HCT116 (cell line): ENCODE measurements at regions not wholly inside any gene's neighbourhood (a gene's known extent, or its start where the extent isn't known, plus 50 kb on each side); places are given as distances from the start of the nearest gene placed in this dataset.

ENCODE experiments used
- ATAC-seq: fragments of 200-7000 bp; cut with Tn5 transposase; 2 replicates; pipeline ENCODE4 v1.9.1; 2020; ENCODE audit warnings: mild to moderate bottlenecking, moderate library complexity
- BruUV-seq: library from RNA; stranded (reverse); fragments of 400-500 nt; replicated peaks from 2 replicates; lab custom pipeline; 2021; lab: Mats Ljungman, UMichigan
- CTCF ChIA-PET: fragments of 300-600 bp; sonication (Branson Sonifier 250); formaldehyde crosslinking; loops from one replicate; lab custom pipeline; 2021; ENCODE audit warnings: antibody characterized with exemption; lab: Charles Lee
- POLR2A ChIA-PET: fragments of 300-600, 350-600 bp; sonication (Branson Sonifier 250); formaldehyde crosslinking; loops from one replicate; lab custom pipeline; 2021; ENCODE audit warnings: antibody characterized with exemption; lab: Charles Lee
- RAD21 ChIA-PET, 2 experiments: fragments of 300-600 bp; sonication (Branson Sonifier 250); formaldehyde crosslinking; loops; one replicate each; lab custom pipeline; 2023; ENCODE audit warnings: low total read pairs in 2 of 2; ENCODE audit not compliant: uncharacterized antibody in 2 of 2, unreplicated experiment in 2 of 2, low non-redundant PET in 1 of 2; lab: Charles Lee
- DNase-seq: peaks from one replicate; pipeline ENCODE4 v3.0.0-alpha.2; 2010; ENCODE audit warnings: low read depth, low spot score
- H2AFZ ChIP-seq: fragments of 200-600 bp; shearing (Covaris generic), sonication (generic); 2 replicates; pipeline ENCODE4 v1.6.1; 2017; ENCODE audit warnings: low read depth, mixed run types, mixed read lengths, antibody characterized with exemption, low read length; ENCODE audit not compliant: poor library complexity, severe bottlenecking
- H3K27ac ChIP-seq: 2 replicates; pipeline ENCODE4 v1.5.1; 2012; ENCODE audit warnings: low read depth, low read length
- H3K27me3 ChIP-seq: fragments of 200-600 bp; sonication (generic); 2 replicates; pipeline ENCODE4 v1.6.1; 2016; ENCODE audit warnings: mixed run types, low read length, mixed read lengths; ENCODE audit not compliant: insufficient read depth
- H3K36me3 ChIP-seq, 2 experiments: fragments of 200-500 bp in 1 of 2; fragments of 200-600 bp in 1 of 2; sonication (Bioruptor generic) in 1 of 2; sonication (generic) in 1 of 2; 2 replicates each; pipeline versions ENCODE4 v1.5.1 to v1.6.1; 2014 to 2016; ENCODE audit warnings: low read length in 2 of 2, inconsistent platforms in 1 of 2, mixed read lengths in 1 of 2, mixed run types in 1 of 2; ENCODE audit not compliant: insufficient read depth in 2 of 2, control insufficient read depth in 1 of 2
- H3K4me1 ChIP-seq, 2 experiments: fragments of 200-600 bp in 1 of 2; sonication (generic) in 1 of 2; 2 replicates each; pipeline versions ENCODE4 v1.5.1 to v1.6.1; 2012 to 2017; ENCODE audit warnings: low read length in 2 of 2, inconsistent platforms in 1 of 2, mild to moderate bottlenecking in 1 of 2, mixed read lengths in 1 of 2, mixed run types in 1 of 2, moderate library complexity in 1 of 2; ENCODE audit not compliant: insufficient read depth in 2 of 2, control insufficient read depth in 1 of 2
- H3K4me2 ChIP-seq: fragments of 200-600 bp; sonication (generic); 2 replicates; pipeline ENCODE4 v1.6.1; 2017; ENCODE audit warnings: mixed run types, low read length, mixed read lengths
- H3K4me3 ChIP-seq, 2 experiments: fragments of 200-600 bp in 1 of 2; sonication (generic) in 1 of 2; replicated peaks in 1 of 2; 2 replicates each; pipeline ENCODE4 v1.5.1; 2011 to 2016; ENCODE audit warnings: low read length in 2 of 2, control low read depth in 1 of 2, low read depth in 1 of 2, mild to moderate bottlenecking in 1 of 2, mixed read lengths in 1 of 2, mixed run types in 1 of 2
- H3K79me2 ChIP-seq: fragments of 200-600 bp; sonication (generic); 2 replicates; pipeline ENCODE4 v1.6.1; 2017; ENCODE audit warnings: mild to moderate bottlenecking, mixed run types, low read length, moderate library complexity, mixed read lengths; ENCODE audit not compliant: insufficient read depth
- H3K9ac ChIP-seq: fragments of 200-600 bp; sonication (generic); 2 replicates; pipeline ENCODE4 v1.6.1; 2016; ENCODE audit warnings: low read length, mixed read lengths
- H3K9me2 ChIP-seq: fragments of 200-600 bp; sonication (generic), shearing (Covaris generic); 2 replicates; pipeline ENCODE4 v1.6.1; 2017; ENCODE audit warnings: mixed run types, mild to moderate bottlenecking, moderate library complexity; ENCODE audit not compliant: insufficient read depth
- H3K9me3 ChIP-seq, 2 experiments: fragments of 200-500 bp in 1 of 2; fragments of 200-600 bp in 1 of 2; sonication (Bioruptor generic) in 1 of 2; sonication (generic) in 1 of 2; 2 replicates each; pipeline ENCODE4 v1.6.1; 2014 to 2017; ENCODE audit warnings: low read length in 2 of 2, mixed read lengths in 2 of 2, inconsistent platforms in 1 of 2, low read depth in 1 of 2, mild to moderate bottlenecking in 1 of 2, mixed run types in 1 of 2, moderate library complexity in 1 of 2; ENCODE audit not compliant: control insufficient read depth in 1 of 2, insufficient read depth in 1 of 2
- H4K20me1 ChIP-seq: fragments of 200-600 bp; sonication (generic), shearing (Covaris generic); 2 replicates; pipeline ENCODE4 v1.6.1; 2017; ENCODE audit warnings: mixed run types, mild to moderate bottlenecking, moderate library complexity; ENCODE audit not compliant: insufficient read depth
- ELF1 ChIP-seq: IDR thresholded peaks from 2 replicates; pipeline ENCODE4 v1.6.1; 2012; ENCODE audit warnings: low read depth, borderline replicate concordance
- EZH2phosphoT487 ChIP-seq: fragments of 200-600 bp; IDR thresholded peaks from 2 replicates; pipeline ENCODE4 v1.6.1; 2018; ENCODE audit warnings: antibody characterized with exemption, borderline replicate concordance
- SP1 ChIP-seq: IDR thresholded peaks from 2 replicates; pipeline ENCODE4 v1.6.1; 2012; ENCODE audit warnings: low read depth
- SRF ChIP-seq: IDR thresholded peaks from 2 replicates; pipeline ENCODE4 v1.6.1; 2012; ENCODE audit warnings: low read depth
- YY1 ChIP-seq: IDR thresholded peaks from 2 replicates; pipeline ENCODE4 v1.6.1; 2011; ENCODE audit warnings: low read length, low read depth, moderate library complexity, mild to moderate bottlenecking; ENCODE audit not compliant: insufficient replicate concordance; ENCODE audit errors: extremely low read depth
- intact Hi-C: fragments of 100-400 bp; cut with micrococcal nuclease; formaldehyde crosslinking; loops from 2 replicates; pipeline ENCODE4 v1.10.0; 2022
- TF ChIP-seq, protein P1 (sequence below), 3 experiments: fragments of 200-600 bp in 1 of 3; sonication (generic) in 1 of 3; IDR thresholded peaks in 2 of 3; conservative IDR thresholded peaks in 1 of 3; 2 replicates each; pipeline ENCODE4 v1.5.1; 2012 to 2017; ENCODE audit warnings: low read depth in 2 of 3, low read length in 2 of 3, antibody characterized with exemption in 1 of 3, borderline replicate concordance in 1 of 3, control low read depth in 1 of 3, mild to moderate bottlenecking in 1 of 3, mixed read lengths in 1 of 3, mixed run types in 1 of 3, moderate library complexity in 1 of 3; ENCODE audit not compliant: insufficient read depth in 1 of 3
- TF ChIP-seq, protein P2 (sequence below): IDR thresholded peaks from 2 replicates; pipeline ENCODE4 v1.6.1; 2012

DNA sequence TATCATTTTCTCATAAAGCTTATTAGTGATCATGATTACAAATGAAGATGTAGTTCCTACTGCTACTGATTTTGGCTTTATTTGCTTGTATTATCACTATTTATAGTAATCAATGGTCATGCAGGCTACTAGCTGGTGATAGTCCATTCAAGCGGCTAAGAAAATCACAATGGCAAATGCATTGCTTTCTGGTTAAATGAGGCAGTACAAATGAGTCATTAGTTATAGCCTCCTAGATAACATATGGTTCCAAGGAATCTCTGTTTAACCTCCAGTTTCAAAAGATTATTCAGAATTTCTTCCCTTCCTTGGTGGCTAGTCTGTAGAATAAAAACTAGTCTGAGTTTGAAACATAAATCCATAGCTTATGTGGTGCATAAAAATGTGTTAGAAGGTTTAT, 141.3 kb upstream of the HTR2A start:
- no peak for ATAC-seq
- no peak overlapping the region for H3K27ac ChIP-seq
- DNase-seq, result no peak
- no peak overlapping the region for H3K4me2 ChIP-seq
- peaks cover 43% of the 10 kb centered on the region for H3K27me3 ChIP-seq
- H3K36me3 ChIP-seq, result no peaks in the 10 kb centered on the region
- H3K79me2 ChIP-seq, result no peaks in the 10 kb centered on the region
- ChIA-PET RAD21 (interaction anchor here in 1 of 2 experiments (0.5 kb wide), 1 partner anchor 25 kb away, joined by 3 read pairs; no protein-coding TSS in a partner anchor), POLR2A (no interaction called here), CTCF (no interaction called here)
- no peaks in the 10 kb centered on the region for H3K4me1 ChIP-seq
- H3K9me3 ChIP-seq, result no peaks in the 10 kb centered on the region
- TF ChIP-seq EZH2phosphoT487 (no peak), SRF (no peak), SP1 (no peak), ELF1 (no peak), YY1 (no peak)
- TF ChIP-seq, protein P1, sequence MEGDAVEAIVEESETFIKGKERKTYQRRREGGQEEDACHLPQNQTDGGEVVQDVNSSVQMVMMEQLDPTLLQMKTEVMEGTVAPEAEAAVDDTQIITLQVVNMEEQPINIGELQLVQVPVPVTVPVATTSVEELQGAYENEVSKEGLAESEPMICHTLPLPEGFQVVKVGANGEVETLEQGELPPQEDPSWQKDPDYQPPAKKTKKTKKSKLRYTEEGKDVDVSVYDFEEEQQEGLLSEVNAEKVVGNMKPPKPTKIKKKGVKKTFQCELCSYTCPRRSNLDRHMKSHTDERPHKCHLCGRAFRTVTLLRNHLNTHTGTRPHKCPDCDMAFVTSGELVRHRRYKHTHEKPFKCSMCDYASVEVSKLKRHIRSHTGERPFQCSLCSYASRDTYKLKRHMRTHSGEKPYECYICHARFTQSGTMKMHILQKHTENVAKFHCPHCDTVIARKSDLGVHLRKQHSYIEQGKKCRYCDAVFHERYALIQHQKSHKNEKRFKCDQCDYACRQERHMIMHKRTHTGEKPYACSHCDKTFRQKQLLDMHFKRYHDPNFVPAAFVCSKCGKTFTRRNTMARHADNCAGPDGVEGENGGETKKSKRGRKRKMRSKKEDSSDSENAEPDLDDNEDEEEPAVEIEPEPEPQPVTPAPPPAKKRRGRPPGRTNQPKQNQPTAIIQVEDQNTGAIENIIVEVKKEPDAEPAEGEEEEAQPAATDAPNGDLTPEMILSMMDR (IDR thresholded peaks at IDR 0.05 in 2 of 3, conservative IDR thresholded peaks at IDR 0.05 in 1 of 3; ENCODE audit: borderline replicate concordance in 1 of 3, insufficient read depth in 1 of 3, low read depth in 2 of 3, low read length in 2 of 3), result no peak
- TF ChIP-seq, protein P2, sequence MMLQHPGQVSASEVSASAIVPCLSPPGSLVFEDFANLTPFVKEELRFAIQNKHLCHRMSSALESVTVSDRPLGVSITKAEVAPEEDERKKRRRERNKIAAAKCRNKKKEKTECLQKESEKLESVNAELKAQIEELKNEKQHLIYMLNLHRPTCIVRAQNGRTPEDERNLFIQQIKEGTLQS, result no peak
- intact Hi-C loops, result no loop called here
- H3K4me3 ChIP-seq, result no peak overlapping the region
- H4K20me1 ChIP-seq, result no peaks in the 10 kb centered on the region
- H3K9ac ChIP-seq, result no peak overlapping the region
- no TSS peak for BruUV-seq
- H3K9me2 ChIP-seq, result no peaks in the 10 kb centered on the region
- H2AFZ ChIP-seq, result no peak overlapping the region
